ENCODE measurements at regions not wholly inside any gene's neighbourhood (a gene's known extent, or its start where the extent isn't known, plus 50 kb on each side); places are given as distances from the start of the nearest gene placed in this dataset.

GRCh38 chr13:37383856-37384370 is 214.7 kb downstream of the POSTN start:
- TF ChIP-seq CTCF (IDR thresholded peaks at IDR 0.05; ENCODE audit: low read depth, low read length) (no peak), POLR2A (IDR thresholded peaks at IDR 0.05; ENCODE audit: extremely low read depth, insufficient read length) (no peak), MAX (IDR thresholded peaks at IDR 0.05; ENCODE audit: low read depth, low read length) (no peak)

Measured in NB4 (cell line).